ENCODE measurements at regions not wholly inside any gene's neighbourhood (a gene's known extent, or its start where the extent isn't known, plus 50 kb on each side); places are given as distances from the start of the nearest gene placed in this dataset.
"Not testable (repeated sequence)": the region's sequence is repeated elsewhere in the genome, so short reads cannot be mapped to it uniquely, and the experiment has no call there.

- TF ChIP-seq POLR2A (IDR thresholded peaks at IDR 0.05) (no peak), POLR2AphosphoS5 (IDR thresholded peaks at IDR 0.05) (peak in 2 of 3 donors; percentile 52 to 60)
- TF ChIP-seq, protein P1, sequence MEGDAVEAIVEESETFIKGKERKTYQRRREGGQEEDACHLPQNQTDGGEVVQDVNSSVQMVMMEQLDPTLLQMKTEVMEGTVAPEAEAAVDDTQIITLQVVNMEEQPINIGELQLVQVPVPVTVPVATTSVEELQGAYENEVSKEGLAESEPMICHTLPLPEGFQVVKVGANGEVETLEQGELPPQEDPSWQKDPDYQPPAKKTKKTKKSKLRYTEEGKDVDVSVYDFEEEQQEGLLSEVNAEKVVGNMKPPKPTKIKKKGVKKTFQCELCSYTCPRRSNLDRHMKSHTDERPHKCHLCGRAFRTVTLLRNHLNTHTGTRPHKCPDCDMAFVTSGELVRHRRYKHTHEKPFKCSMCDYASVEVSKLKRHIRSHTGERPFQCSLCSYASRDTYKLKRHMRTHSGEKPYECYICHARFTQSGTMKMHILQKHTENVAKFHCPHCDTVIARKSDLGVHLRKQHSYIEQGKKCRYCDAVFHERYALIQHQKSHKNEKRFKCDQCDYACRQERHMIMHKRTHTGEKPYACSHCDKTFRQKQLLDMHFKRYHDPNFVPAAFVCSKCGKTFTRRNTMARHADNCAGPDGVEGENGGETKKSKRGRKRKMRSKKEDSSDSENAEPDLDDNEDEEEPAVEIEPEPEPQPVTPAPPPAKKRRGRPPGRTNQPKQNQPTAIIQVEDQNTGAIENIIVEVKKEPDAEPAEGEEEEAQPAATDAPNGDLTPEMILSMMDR (IDR thresholded peaks at IDR 0.05) = no peak
- Histone ChIP-seq H3K4me1 (peaks cover 19% of the 10 kb centered on the region), H3K27me3 (no peaks in the 10 kb centered on the region), H3K9me3 (no peaks in the 10 kb centered on the region), H3K27ac (peak overlapping the region; percentile 55), H3K4me3 (no peak overlapping the region), H3K36me3 (no peaks in the 10 kb centered on the region)
- 20% methylated on average over 9 of the region's 9 CpGs for WGBS
- DNase-seq (ENCODE audit: low spot score in 2 of 2) = peak in 1 of 2 donors; percentile 73
Observed at GRCh38 chr3:153221748-153222162, 59.7 kb downstream of the RAP2B start.

DNA sequence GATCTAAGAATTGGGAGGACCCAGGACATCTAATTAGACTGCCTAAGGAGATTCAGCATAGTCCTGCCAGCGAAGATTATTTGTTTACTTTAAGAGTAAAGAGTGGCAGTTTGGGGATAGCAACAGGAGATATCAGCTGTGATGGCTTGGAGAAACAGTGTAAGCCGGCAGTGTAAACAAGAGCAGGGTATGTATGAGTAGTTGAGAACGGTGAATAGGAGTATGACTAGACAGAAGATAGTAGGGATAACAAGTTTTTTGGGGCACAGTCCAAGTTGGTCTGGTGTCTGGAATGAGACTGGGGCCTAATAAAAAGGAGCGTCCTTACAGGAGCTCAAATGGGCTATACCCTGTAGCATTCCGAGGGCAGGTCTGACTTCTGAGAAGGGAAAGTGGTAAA is 64.9 kb downstream of the RAP2B start:
- DNase-seq (ENCODE audit: low spot score in 2 of 2); H3K9me3 ChIP-seq; H3K27me3 ChIP-seq; H3K4me3 ChIP-seq; H3K4me1 ChIP-seq; H3K36me3 ChIP-seq; H3K27ac ChIP-seq: not testable (repeated sequence)
- WGBS = 92% methylated on average over 5 of the region's 5 CpGs

- 85% methylated on average over 8 of the region's 8 CpGs for WGBS
- H3K4me1 ChIP-seq; H3K36me3 ChIP-seq; H3K4me3 ChIP-seq; H3K27ac ChIP-seq; H3K9me3 ChIP-seq; DNase-seq (ENCODE audit: low spot score in 2 of 2); H3K27me3 ChIP-seq: not testable (repeated sequence)
Observed at GRCh38 chr3:153230427-153230826, 68.4 kb downstream of the RAP2B start.

DNA sequence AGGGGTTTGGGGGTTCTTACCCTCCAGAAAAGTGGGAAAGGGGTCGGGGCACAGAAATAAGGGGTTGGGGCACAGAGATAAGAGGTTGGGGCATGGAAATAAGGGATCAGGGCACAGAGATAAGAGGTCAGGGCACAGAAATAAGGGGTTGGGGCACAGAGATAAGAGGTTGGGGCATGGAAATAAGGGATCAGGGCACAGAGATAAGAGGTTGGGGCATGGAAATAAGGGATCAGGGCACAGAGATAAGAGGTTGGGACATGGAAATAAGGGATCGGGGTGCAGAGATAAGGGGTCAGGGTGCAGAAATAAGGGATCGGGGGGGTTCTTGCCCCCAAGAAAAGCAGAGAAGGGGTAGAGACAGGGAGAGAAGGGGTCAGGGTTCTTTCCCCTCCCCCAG is 69.2 kb downstream of the RAP2B start:
- DNase-seq (ENCODE audit: low spot score in 2 of 2); H3K9me3 ChIP-seq; H3K36me3 ChIP-seq; H3K4me3 ChIP-seq; H3K27me3 ChIP-seq; H3K4me1 ChIP-seq; H3K27ac ChIP-seq: not testable (repeated sequence)
- 92% methylated on average over 3 of the region's 3 CpGs for WGBS

- 90% methylated on average over 11 of the region's 11 CpGs for WGBS
- H3K27ac ChIP-seq, H3K4me3 ChIP-seq: not testable (repeated sequence)
Observed at GRCh38 chr3:153232050-153232752, 70.2 kb downstream of the RAP2B start.

GRCh38 chr3:153232851-153233271 is 70.8 kb downstream of the RAP2B start:
- Histone ChIP-seq H3K27ac (no peak overlapping the region), H3K4me3 (no peak overlapping the region), H3K36me3 (no peaks in the 10 kb centered on the region), H3K27me3 (no peaks in the 10 kb centered on the region), H3K9me3 (no peaks in the 10 kb centered on the region), H3K4me1 (peaks cover 4% of the 10 kb centered on the region)
- no peak for DNase-seq (ENCODE audit: low spot score in 2 of 2)
- TF ChIP-seq POLR2A (IDR thresholded peaks at IDR 0.05) (no peak), POLR2AphosphoS5 (IDR thresholded peaks at IDR 0.05) (no peak), EP300 (IDR thresholded peaks at IDR 0.05) (no peak)
- TF ChIP-seq, protein P1 (IDR thresholded peaks at IDR 0.05) = no peak
- 49% methylated on average over 3 of the region's 3 CpGs for WGBS

More at GRCh38 chr3:153232050-153232752, 70.2 kb downstream of the RAP2B start:
- not testable (repeated sequence) for H3K36me3 ChIP-seq; DNase-seq (ENCODE audit: low spot score in 2 of 2); H3K27me3 ChIP-seq; H3K4me1 ChIP-seq; H3K9me3 ChIP-seq

DNA sequence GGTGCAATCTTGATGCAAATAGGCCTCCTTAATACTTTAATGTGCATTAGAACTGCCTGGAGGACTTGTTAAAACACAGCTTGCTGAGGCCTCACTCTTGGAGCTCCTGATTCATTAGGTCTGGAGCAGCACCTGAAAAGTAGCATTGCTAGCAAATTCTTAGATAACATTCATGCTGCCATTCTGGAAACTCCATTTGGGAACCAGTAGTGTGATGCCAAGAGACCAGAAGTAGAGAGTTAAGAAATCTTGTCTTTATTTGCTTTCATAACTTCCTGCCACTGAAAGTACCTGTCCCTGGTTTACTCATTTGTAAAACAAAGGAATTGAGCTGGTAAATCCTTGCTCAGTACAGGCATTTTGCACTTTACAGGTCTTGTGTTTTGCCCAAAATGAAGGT is 72.0 kb downstream of the RAP2B start:
- Histone ChIP-seq H3K9me3 (no peaks in the 10 kb centered on the region), H3K27me3 (no peaks in the 10 kb centered on the region), H3K36me3 (no peaks in the 10 kb centered on the region), H3K27ac (no peak overlapping the region), H3K4me1 (peaks cover 4% of the 10 kb centered on the region), H3K4me3 (no peak overlapping the region)
- DNase-seq (ENCODE audit: low spot score in 2 of 2) = no peak
- TF ChIP-seq POLR2AphosphoS5 (IDR thresholded peaks at IDR 0.05) (no peak), EP300 (IDR thresholded peaks at IDR 0.05) (no peak)
- TF ChIP-seq, protein P1 (IDR thresholded peaks at IDR 0.05) = no peak

Measured in suprapubic skin (tissue), 4 donors.